Embryonic facial prominence (tissue), 1 donor: ENCODE measurements at regions not wholly inside any gene's neighbourhood (a gene's known extent, or its start where the extent isn't known, plus 50 kb on each side); places are given as distances from the start of the nearest gene placed in this dataset.
"Not testable (repeated sequence)": the region's sequence is repeated elsewhere in the genome, so short reads cannot be mapped to it uniquely, and the experiment has no call there.

Experiments used
- DNase-seq: peaks from one replicate; pipeline ENCODE4 v3.0.0-alpha.2; 2016; ENCODE audit errors: extremely low spot score

GRCh38 chr21:35204850-35205541 lies 155.9 kb upstream of the RUNX1 start:
- DNase-seq: no peak

GRCh38 chr21:35204125-35204524 lies 155.0 kb upstream of the RUNX1 start:
- DNase-seq: no peak

GRCh38 chr21:35203093-35203977 lies 154.2 kb upstream of the RUNX1 start:
- no peak for DNase-seq

GRCh38 chr21:35202431-35202830 lies 153.3 kb upstream of the RUNX1 start:
- DNase-seq: no peak

- DNase-seq: no peak
These were observed 152.7 kb upstream of the RUNX1 start for GRCh38 chr21:35201799-35202198.

GRCh38 chr21:35201288-35201687 lies 152.2 kb upstream of the RUNX1 start:
- no peak for DNase-seq

- DNase-seq: no peak
These were observed 150.6 kb upstream of the RUNX1 start for GRCh38 chr21:35199733-35200015.

- DNase-seq: no peak
These were observed 150.1 kb upstream of the RUNX1 start for GRCh38 chr21:35198982-35199732.

- DNase-seq: no peak
These were observed 149.5 kb upstream of the RUNX1 start for GRCh38 chr21:35198565-35198964.

- DNase-seq: no peak
These were observed 148.9 kb upstream of the RUNX1 start for GRCh38 chr21:35197992-35198431.

GRCh38 chr21:35197191-35197590 lies 148.1 kb upstream of the RUNX1 start:
- no peak for DNase-seq

- no peak for DNase-seq
These were observed 147.0 kb upstream of the RUNX1 start for GRCh38 chr21:35196128-35196527.

GRCh38 chr21:35195232-35195631 lies 146.1 kb upstream of the RUNX1 start:
- DNase-seq: no peak

- no peak for DNase-seq
These were observed 142.7 kb upstream of the RUNX1 start for GRCh38 chr21:35191754-35192153.

- DNase-seq: no peak
These were observed 142.0 kb upstream of the RUNX1 start for GRCh38 chr21:35191128-35191527.

GRCh38 chr21:35190201-35190701 lies 141.1 kb upstream of the RUNX1 start:
- DNase-seq: no peak

GRCh38 chr21:35189077-35189863 lies 140.2 kb upstream of the RUNX1 start:
- DNase-seq: no peak

GRCh38 chr21:35183389-35183788 lies 134.3 kb upstream of the RUNX1 start:
- DNase-seq: not testable (repeated sequence)

- DNase-seq: no peak
These were observed 131.0 kb upstream of the RUNX1 start for GRCh38 chr21:35179990-35180540.

- no peak for DNase-seq
These were observed 129.7 kb upstream of the RUNX1 start for GRCh38 chr21:35178827-35179226.

GRCh38 chr21:35178098-35178497 lies 129.0 kb upstream of the RUNX1 start:
- DNase-seq: no peak
